Kasumi-1 (cell line): ENCODE measurements at regions not wholly inside any gene's neighbourhood (a gene's known extent, or its start where the extent isn't known, plus 50 kb on each side); places are given as distances from the start of the nearest gene placed in this dataset.

Experiments
- DNase-seq, 2 experiments: peaks; one replicate each; lab custom pipeline; 2025; lab: John Stamatoyannopoulos, UW

DNA sequence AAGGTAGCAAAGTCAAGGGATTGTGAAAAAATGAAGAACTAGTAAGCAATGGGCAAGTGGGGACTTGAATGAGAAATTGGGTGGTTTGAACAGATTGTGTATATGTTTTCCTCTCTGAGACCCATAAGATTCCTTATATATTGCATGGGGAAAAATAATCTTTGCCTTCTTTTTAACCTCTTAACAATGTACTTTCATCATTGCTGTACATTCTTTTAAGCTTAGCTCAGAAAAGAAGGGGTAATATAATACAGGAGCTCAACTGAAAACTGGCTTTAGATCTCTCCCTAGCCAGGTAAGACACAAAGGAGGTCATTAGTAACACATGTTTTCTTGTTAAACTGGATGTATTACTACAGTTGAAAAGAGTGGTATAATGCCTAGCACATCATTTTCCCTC lies 287.2 kb downstream of the RNF144B start:
- no peak for DNase-seq

DNA sequence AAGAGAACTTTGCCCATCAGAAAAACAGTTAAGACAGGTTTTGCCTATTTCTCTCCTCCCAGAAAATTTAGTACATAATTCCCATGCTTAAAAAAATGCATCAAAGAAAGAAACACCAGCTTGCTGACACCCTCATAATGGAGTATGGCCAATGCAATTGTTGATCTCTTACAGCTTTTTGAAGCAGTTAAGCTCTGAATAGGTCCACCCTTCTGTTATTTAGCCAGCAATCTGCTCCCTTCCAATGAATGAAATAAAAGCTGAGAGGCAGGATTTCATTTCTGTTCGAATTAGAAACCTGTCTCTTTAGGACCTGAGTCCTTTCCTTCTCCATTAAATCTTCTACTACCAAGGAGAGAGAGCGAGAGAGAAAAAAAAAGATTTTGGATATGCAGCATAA lies 288.7 kb downstream of the RNF144B start:
- no peak for DNase-seq

DNA sequence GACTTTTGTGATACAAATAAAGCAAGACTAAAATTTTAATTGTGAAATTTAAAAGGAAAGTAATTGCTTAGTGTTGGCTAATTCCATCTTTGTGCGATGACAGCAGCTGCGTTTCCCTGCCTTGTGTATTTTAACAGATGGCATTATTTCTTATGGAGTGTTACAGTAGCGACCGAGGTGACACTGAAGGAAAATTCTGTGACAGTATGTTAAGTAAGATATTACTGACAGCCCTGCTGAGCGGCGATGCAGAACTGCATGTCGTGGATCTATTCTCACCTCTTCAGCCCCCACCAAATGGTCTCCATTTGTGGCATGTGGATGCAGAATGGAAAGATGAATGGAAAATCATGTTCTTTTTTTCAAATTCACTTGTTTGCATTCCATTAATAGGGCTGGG lies 289.4 kb downstream of the RNF144B start:
- no peak for DNase-seq

DNA sequence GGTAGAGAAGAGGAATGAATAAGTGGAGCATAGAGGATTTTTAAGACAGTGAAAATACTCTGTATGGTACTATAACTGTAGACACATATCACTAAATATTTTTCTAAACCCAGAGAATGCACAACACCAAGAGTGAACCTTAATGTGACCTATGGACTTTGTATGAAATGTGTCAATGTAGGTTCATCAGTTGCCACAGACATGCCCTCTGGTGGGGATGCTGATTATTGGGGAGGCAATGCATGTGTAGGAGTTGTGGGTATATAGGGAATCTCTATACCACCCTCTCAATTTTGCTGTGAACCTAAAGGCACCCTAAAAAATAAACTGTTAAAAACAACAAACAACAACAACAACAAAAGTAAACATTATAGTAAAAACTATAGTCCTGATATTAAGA lies 293.7 kb downstream of the RNF144B start:
- no peak for DNase-seq

DNA sequence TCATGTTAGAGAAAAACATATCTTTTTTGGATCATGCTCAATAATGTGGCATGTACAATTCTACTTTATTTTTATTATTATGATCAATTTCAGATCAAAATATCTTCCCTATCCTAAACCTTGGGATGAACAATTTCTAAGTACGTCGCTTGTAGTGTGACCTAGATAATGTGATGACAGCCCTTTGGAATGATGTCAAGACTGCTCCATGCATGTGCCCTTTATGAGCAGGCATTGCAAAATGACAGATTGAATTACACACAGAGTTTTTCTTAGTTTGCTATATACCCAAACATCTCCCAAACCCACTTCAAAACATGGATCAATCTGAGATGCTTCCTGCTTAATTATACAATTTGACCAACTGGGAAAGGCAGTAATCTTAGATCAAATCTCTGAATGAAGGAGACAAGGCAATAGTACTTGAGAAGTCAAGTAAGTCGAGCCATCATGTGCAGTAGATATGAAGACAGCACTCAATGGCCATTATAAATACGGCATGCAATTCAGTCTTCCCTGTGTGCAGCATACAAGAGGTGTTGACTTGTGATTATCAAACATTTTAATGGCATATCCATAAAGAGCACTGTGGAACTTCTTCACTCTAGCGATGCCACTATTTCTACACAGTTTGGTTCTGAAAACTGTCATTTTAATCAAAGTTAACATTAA lies 294.8 kb downstream of the RNF144B start:
- DNase-seq: no peak

DNA sequence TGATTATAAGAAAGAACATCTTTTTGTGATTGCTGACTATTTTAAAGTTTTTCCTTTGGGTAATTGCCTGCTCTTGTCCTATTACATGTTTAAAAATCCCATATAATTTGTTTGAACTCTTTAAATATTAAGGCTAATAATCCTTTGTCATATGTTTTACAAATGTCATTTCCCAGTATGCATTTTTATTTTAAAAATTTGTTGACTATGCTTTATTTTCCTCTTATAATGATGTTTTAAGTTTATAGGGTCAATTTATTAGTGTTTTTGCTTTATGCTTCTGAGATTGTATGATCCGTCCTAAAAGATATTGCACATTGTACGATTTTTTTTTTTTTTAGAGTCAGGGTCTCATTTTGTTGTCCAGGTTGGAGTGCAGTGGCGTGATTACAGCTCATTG lies 297.2 kb downstream of the RNF144B start:
- no peak for DNase-seq

DNA sequence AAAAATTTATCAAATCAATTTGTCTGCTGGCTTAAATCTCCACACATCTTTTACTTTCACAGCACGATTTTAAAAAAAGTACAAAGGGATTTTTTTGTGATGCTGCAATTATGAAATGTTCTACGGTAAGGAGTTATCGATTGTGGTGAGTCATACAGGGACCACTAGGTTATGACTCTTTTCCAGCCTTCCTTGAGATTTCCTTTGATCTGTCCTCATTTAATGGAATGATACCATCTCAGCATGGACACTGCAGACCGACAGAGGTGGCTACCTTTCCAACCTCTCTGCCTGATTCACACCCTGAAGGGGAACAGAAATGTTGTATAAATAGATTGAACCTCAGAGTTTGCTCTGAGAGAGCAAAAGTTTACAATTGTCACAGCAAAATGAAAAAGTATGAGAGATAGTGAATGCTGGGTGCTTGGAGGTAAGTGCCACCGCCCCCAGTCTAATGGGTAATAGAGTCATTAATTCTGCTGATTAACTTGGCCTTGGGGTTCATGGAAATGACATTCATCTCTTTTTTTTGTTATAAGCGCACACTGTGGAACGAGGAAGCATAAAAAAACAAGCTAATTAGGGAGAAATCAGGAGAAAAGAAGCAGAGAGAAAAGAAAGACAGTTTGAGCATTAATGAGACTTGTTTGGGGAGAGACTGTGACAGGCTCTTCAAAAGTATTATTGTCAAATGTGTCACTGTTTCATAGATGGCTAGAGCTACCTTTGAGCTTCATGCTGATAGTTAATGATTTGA lies 306.0 kb downstream of the RNF144B start:
- DNase-seq: no peak

DNA sequence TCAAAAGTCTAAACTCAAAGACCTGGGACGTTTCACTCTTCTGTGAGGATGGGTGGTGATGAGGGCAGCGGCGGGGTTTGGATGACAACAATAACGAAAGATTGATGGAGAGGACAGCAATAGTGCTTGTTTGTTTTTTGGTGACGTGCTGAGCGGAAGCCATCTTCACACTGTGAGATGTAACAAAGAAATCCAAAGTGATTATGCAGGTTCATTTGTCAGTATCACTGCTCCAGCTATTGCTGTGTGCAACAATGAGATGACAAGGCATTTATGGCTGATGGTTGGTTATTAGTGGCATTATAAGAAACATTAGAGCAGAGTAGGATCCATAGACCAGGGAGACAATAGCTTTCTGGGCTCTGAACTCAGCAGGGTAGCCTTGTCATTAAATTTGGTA lies 306.7 kb downstream of the RNF144B start:
- no peak for DNase-seq

DNA sequence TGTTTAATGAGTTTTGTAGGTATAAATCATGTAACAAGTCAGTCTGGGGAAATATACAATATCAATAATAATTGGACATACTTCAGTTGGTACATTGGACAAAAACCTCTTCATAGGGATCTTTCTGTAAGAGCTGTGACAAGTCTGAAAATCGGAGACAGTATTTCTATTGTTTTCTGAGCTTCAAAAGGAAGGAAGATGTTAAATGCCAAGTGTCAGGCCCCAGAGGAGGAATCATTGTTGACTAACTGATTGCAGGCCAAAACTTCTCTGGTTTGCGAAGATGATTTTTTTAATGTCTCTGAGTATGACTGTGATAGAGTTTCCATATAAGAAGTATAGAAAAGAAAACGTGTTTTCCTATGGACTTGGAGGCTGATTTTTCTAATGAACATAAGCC lies 316.4 kb downstream of the RNF144B start:
- no peak for DNase-seq

DNA sequence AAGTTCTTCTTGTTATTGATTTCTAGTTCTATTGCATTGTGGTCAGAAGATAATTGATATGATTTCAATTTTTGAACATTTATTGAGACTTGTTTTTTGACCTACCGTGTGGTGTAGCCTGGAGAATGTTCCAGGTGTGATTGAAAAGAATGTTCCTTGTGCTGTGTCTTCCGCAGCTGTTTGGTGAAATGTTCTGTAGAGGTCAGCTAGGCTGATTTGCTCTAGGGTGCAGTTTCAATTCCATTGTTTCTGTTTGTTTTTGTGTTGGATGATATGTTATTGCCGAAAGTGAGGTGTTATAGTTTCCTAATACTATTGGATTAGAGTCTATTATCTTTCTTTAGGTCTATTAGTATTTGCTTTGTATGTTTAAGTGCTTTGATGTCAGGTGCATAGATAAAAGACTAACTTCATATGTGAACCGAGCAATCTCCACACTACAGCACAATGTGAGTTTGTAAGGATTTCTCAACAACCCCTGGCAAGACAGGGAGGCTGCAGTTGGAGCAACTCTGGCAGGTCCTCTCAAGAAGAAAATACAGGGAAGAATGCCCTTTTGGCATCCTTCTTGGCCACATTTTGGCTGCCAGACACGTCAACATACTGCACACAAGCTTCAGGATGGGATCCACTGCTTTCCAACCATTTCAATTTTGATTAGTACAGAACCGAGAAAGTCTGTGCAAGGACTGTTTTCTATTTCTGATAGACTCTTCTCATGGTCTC lies 320.7 kb downstream of the RNF144B start:
- DNase-seq: no peak

DNA sequence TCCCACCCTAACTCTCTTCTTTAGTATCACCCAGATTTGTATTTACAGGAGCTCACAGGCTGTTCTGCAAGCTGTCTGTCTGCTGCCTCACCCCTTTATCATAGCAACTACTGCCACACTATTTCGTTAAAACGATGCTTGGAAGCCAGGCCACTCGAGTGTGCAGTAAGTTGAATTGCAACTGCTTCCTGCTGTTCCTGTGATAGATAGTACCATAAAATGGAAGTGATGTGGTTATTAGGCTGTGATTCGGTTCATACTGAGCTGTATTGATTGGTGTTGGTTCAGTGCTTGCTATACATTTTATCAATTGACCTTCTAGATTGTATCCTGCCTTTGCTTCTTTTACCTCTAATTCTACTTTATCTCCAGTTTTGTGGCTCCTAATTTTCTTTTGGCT lies 325.4 kb downstream of the RNF144B start:
- DNase-seq: no peak

DNA sequence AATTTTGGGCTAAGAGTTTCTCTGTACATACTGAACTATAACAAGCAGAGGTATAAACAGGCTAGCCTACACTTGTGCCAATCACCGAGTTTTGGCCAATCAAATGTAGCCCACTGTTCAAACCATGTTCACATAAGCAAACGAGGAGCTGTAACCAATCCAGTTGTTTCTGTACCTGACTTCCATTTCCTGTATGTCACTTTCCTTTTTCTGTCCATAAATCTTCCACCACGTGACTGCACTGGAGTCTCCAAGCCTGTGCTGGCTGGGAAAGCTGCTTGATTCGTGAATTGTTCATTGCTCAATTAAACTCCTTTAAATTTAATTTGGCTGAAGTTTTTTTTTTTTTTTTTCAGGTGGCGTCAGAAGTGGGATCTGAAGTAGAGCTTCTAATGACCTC lies 332.9 kb downstream of the RNF144B start:
- DNase-seq: no peak

DNA sequence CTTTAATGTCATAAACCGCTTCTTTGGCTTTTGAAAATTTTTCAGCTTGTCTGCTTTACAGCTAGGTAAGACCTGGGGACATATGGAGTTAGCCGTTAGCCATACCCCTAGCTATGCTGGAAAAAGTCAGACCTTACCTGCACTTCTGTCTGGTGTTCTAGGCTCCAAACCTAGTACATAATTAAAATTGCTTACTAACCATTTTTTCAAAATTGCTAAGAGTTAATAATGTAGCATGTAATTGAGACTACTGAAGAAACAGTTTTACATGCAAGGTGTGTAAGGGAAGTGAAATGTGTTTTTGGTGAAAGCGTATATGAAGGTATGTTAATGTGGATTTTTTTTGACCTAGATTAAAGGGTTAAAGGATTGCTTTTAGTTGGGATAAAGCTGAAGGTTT lies 336.9 kb downstream of the RNF144B start:
- DNase-seq: no peak

DNA sequence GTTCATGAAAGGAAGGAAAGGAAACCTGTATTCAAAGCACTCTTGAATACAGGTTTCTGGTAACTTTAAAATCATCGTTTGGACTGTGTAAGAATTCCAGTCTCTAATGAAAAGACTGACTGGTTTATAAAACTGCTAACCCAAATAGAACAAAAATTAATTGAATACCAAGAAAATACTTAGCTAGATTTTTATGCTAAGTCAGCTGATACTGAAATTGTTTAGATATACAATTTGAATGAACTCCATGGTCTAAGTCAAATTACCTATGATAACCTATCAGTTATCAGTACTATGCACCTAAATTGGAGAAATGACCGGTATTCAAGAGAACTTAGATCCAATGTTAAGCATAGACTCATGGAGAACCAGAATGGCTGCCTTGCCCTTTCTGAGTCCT lies 338.3 kb downstream of the RNF144B start:
- no peak for DNase-seq

DNA sequence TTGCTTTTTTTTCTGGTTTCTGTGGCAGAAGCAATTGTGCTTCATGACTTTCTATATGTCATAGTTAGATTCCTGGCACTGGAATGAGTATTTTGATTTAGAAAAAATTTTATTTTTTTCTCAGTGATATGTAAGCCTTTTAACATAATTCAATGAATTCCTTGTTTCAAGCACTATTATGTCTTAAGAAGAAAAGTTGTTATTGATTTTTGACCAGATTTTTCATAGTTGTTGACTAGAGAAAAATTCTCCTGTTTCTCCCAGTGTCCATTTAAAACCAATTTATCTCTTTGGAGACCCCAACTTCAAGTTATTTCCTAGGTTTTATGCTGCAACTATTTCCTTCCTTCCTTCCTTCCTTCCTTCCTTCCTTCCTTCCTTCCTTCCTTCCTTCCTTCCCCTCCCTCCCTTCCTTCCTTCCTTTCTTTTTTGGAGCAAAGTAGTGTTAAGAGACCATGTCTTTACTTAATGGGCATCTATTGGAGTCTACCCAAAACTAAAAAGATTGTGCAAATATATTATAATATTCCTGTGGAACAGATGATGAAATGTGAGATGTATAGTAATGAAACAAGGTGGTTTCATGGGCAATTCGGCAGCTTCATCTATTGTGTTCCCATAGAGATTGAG lies 346.9 kb downstream of the RNF144B start:
- no peak for DNase-seq

DNA sequence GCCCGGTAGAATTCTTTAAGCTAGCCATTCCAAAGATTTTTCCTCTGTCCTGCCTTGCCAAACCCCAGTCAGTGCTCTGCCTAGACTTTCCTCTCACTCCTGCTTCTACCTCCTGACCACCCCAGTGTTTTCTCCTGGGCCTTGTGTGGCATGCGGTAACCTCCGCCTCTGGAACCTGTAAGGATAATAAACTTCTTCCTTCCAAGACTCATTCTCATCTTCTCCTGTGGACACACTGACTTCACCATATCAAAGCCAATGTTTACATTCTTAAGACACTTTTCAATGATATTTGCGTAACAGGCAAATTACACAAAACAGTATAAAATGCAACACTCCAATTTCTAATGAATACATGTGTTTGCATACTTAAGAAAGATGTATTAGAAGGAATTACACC lies 354.6 kb downstream of the RNF144B start:
- DNase-seq: no peak

DNA sequence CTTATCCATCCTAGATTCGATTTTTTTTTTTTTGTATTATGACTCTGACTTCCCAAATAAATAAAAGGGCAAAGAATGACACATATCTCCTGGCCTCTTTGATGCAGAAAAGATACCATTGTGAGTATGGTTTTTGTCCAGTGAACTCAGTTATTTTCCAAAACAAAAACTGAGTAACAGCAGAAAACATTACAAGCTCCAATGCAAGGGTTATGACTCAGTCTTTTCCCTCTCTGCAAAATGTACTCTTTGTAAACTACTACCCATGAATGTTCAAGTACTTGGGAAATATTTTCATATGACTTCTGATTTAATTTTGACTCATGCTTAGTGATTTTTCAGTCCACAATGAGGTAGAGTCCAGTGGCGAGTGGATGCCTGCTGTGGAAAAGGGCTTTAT lies 355.3 kb downstream of the RNF144B start:
- DNase-seq: no peak

DNA sequence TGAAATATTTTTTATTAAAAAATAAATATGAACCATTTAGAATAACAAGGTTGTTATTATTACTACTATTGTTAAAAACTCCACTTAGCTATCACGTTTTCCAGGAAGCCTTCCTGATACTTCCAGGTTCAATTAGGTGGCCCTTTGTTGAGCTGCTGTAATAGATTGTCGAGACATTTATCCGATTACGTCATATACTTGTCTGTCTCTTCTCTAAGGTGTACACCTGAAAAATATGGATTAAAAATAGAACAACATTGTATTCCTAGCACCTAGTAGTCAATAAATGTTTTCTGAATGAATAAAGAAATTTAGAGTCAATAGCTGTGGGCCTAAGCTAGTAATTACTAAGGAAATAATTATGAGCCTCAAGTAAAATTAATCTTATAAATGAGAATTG lies 359.6 kb downstream of the RNF144B start:
- no peak for DNase-seq

DNA sequence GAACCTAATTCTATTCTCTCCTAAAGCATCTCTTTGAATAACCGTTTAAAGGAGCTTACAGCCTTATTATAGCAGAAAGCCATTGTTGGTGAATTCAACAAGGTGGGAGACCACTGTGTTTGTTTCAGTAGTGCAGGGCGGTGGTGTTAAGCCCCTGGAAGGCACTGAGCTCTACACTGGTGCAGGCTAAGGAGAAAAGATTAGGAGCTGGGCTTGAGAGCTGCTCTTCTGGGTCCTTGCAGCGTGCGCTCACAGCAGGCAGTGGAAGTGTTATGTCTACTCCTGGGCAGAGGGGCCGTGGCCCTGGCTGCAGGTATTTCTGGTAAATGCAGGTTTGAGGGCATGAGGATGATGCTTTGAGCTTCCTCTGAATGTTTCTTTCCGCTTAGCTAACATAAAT lies 361.2 kb downstream of the RNF144B start:
- DNase-seq: no peak

DNA sequence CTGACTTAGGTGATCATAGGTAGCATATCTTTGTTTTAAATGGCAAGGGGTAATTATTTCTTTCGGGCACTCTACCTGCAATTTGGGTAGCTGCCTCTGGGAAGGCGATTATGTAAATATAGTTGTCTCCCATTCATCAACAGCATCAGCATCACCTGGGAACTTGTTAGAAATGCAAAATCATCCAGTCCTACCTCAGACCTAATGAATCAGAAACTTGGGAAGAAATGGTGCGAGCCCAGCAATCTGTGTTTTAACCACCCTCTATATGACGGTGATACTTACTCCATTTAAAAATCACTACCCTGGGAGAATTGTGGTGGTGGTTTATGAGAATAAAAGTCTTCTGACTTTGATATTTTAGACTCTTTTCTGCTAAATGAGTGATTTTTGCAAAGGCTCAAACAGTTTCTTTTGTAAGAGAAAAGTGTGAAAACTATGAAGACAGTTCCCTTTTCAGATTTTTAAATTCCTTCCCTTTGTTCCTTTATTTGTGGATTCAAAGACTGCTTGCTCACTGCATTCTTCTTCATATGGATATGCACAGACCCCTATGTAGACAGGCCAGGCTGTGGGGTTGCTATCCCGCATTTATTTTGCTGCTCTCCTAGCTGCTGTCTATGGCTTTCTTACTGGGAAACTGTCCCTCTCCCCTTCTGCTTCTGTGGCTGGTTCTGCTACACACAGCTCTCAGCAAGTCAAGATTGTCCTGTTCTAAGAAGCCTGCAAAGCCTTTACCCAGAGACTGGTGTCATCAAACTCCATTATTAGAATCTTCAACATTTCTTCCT lies 365.3 kb downstream of the RNF144B start:
- DNase-seq: no peak

DNA sequence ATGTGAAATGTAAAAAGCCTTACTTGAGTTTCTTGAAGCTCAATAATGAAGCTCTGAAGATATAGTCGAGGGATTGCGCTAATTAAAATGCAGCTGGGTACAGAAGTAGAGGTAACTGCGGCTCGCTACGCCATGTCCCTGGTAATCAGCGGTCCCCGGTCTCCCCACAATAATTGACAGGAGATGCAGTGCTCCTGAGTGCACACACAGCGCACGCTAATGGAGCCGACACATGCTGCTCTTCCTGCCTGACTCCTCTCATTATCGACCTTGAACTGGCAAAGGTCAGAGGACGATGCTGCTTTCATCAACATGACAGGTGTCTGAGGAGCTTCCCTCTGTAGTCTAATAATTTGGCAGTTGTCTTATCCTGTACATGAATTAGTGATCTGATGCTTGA lies 365.9 kb downstream of the RNF144B start:
- no peak for DNase-seq

DNA sequence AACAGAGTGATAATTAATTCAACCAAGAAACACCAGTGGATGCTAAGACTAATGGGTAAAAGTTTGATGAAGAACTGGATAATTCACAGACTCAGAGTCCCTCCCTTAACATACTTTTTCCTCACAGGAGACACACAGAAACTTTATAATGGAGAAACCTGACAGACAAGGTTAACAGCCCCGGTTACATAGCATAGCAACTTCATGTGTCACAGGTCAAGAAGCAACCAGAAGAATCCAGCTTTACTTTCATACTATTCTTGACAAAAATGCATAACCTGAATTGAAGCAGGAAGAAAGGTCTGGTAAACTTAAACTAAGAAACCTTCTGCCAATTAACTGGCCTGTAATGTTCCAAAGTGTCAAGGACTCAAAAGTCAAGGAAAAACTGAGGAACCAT lies 375.9 kb downstream of the RNF144B start:
- no peak for DNase-seq
